Panc1 (cell line): ENCODE measurements at regions not wholly inside any gene's neighbourhood (a gene's known extent, or its start where the extent isn't known, plus 50 kb on each side); places are given as distances from the start of the nearest gene placed in this dataset.

Source experiments
- ATAC-seq: fragments of 200-7000 bp; cut with Tn5 transposase; 2 replicates; pipeline ENCODE4 v1.9.1; 2020; ENCODE audit warnings: mild to moderate bottlenecking, moderate library complexity
- BruUV-seq: library from RNA; stranded (reverse); fragments of 400-500 nt; replicated peaks from 2 replicates; lab custom pipeline; 2021; lab: Mats Ljungman, UMichigan
- CTCF ChIA-PET: fragments of 300-600 bp; sonication (Branson Sonifier 250); formaldehyde crosslinking; loops from one replicate; lab custom pipeline; 2022; ENCODE audit warnings: antibody characterized with exemption; lab: Charles Lee
- POLR2A ChIA-PET: fragments of 300-600 bp; sonication (Branson Sonifier 250); formaldehyde crosslinking; loops from one replicate; lab custom pipeline; 2022; ENCODE audit warnings: antibody characterized with exemption; lab: Charles Lee
- DNase-seq: peaks from one replicate; pipeline ENCODE4 v3.0.0-alpha.2; 2010; ENCODE audit warnings: low read depth, low spot score
- H3K27ac ChIP-seq: 2 replicates; pipeline ENCODE4 v1.5.1; 2011; ENCODE audit warnings: mild to moderate bottlenecking, low read length, inconsistent platforms
- H3K27me3 ChIP-seq: fragments of 200-500 bp; sonication (Bioruptor generic); 2 replicates; pipeline ENCODE4 v1.6.0; 2014; ENCODE audit warnings: low read length, inconsistent platforms; ENCODE audit not compliant: control insufficient read depth, insufficient read depth
- H3K36me3 ChIP-seq: fragments of 200-500 bp; sonication (Bioruptor generic); 2 replicates; pipeline ENCODE4 v1.5.1; 2014; ENCODE audit warnings: inconsistent platforms, mild to moderate bottlenecking, low read length, moderate library complexity; ENCODE audit not compliant: control insufficient read depth, insufficient read depth
- H3K4me1 ChIP-seq: 2 replicates; pipeline ENCODE4 v1.5.1; 2011; ENCODE audit warnings: inconsistent platforms, mild to moderate bottlenecking, low read length, moderate library complexity; ENCODE audit not compliant: control insufficient read depth, insufficient read depth
- H3K4me3 ChIP-seq, 2 experiments: 2 replicates each; pipeline ENCODE4 v1.5.1; 2011 to 2012; ENCODE audit warnings: low read depth in 2 of 2, low read length in 2 of 2, mild to moderate bottlenecking in 2 of 2, inconsistent platforms in 1 of 2, moderate library complexity in 1 of 2
- H3K9me3 ChIP-seq: fragments of 200-500 bp; sonication (Bioruptor generic); 2 replicates; pipeline ENCODE4 v1.5.1; 2014; ENCODE audit warnings: low read depth, mild to moderate bottlenecking, inconsistent platforms, low read length, moderate library complexity; ENCODE audit not compliant: control insufficient read depth, insufficient read depth
- CTCF ChIP-seq: fragments of 450-650 bp; IDR thresholded peaks from 2 replicates; pipeline ENCODE4 v1.5.1; 2017; ENCODE audit warnings: mild to moderate bottlenecking
- POLR2AphosphoS5 ChIP-seq: IDR thresholded peaks from 2 replicates; pipeline ENCODE4 v1.6.1; 2012; ENCODE audit warnings: mild to moderate bottlenecking, low read depth, low read length, moderate library complexity
- REST ChIP-seq, 2 experiments: IDR thresholded peaks; 2 replicates each; pipeline ENCODE4 v1.6.1; 2011 to 2012; ENCODE audit warnings: low read depth in 2 of 2, control low read depth in 1 of 2, low read length in 1 of 2, mild to moderate bottlenecking in 1 of 2, moderate library complexity in 1 of 2; ENCODE audit not compliant: insufficient read depth in 1 of 2
- SIN3A ChIP-seq: IDR thresholded peaks from 2 replicates; pipeline ENCODE4 v1.6.1; 2012; ENCODE audit warnings: low read depth, mild to moderate bottlenecking, low read length, moderate library complexity, borderline replicate concordance; ENCODE audit not compliant: insufficient read depth
- TCF7L2 ChIP-seq: IDR thresholded peaks from 2 replicates; pipeline ENCODE4 v1.6.1; 2011; ENCODE audit warnings: mild to moderate bottlenecking, low read depth, low read length, inconsistent platforms
- in situ Hi-C: cut with HindIII; loops from 2 replicates; pipeline ENCODE4 v1.10.0; 2016; ENCODE audit warnings: low sequenced_read_pairs, low pct_unique_long_range_greater_than_20kb
- intact Hi-C: fragments of 100-400 bp; cut with micrococcal nuclease; formaldehyde crosslinking; loops from one replicate; pipeline ENCODE4 v1.10.0; 2022; ENCODE audit not compliant: unreplicated experiment

GRCh38 chr2:204365811-204366210 lies 179.5 kb upstream of the PARD3B start:
- in situ Hi-C loops (no loop called here), intact Hi-C loops (loop anchor here (1.0 kb wide), 1 partner anchor 14 kb away; no protein-coding TSS in a partner anchor)
- CTCF ChIA-PET: no interaction called here
- Histone ChIP-seq H3K9me3 (no peaks in the 10 kb centered on the region), H3K4me3 (no peak overlapping the region), H3K27me3 (no peaks in the 10 kb centered on the region), H3K4me1 (no peaks in the 10 kb centered on the region), H3K36me3 (no peaks in the 10 kb centered on the region), H3K27ac (no peak overlapping the region)
- no peak for ATAC-seq
- no TSS peak for BruUV-seq
- no peak for DNase-seq
- TF ChIP-seq SIN3A (no peak), CTCF (no peak)
- POLR2A ChIA-PET: no interaction called here

- ATAC-seq: no peak
- Histone ChIP-seq H3K36me3 (no peaks in the 10 kb centered on the region), H3K9me3 (no peaks in the 10 kb centered on the region), H3K4me3 (no peak overlapping the region), H3K27ac (no peak overlapping the region), H3K4me1 (no peaks in the 10 kb centered on the region), H3K27me3 (no peaks in the 10 kb centered on the region)
- ChIA-PET CTCF (no interaction called here), POLR2A (no interaction called here)
- BruUV-seq: no TSS peak
- DNase-seq: no peak
- in situ Hi-C loops (no loop called here), intact Hi-C loops (no loop called here)
- TF ChIP-seq POLR2AphosphoS5 (no peak), CTCF (no peak), SIN3A (no peak), TCF7L2 (no peak), REST (IDR thresholded peaks at IDR 0.05; ENCODE audit: insufficient read depth in 1 of 2, low read depth in 2 of 2, low read length in 1 of 2) (no peak)
These were observed 177.8 kb upstream of the PARD3B start for GRCh38 chr2:204367466-204367865.
